Adrenal gland (tissue), 5 donors: ENCODE measurements at regions not wholly inside any gene's neighbourhood (a gene's known extent, or its start where the extent isn't known, plus 50 kb on each side); places are given as distances from the start of the nearest gene placed in this dataset.

Experiments used
- POLR2A ChIP-seq, 2 donors: fragments of 450-650 bp; IDR thresholded peaks; one replicate each; pipeline ENCODE4 v1.6.1; 2017; ENCODE audit warnings: antibody characterized with exemption in 2 of 2, mild to moderate bottlenecking in 2 of 2, moderate library complexity in 1 of 2
- TF ChIP-seq, protein P1 (sequence below), 6 experiments: fragments of 450-650 bp in 4 of 6; fragments of 200-600 bp in 2 of 6; sonication (generic) in 1 of 6; IDR thresholded peaks; 1 replicate in 5 of 6; 2 replicates in 1 of 6; pipeline versions ENCODE4 v1.5.1 to v1.8.0; 2016 to 2021; ENCODE audit warnings: antibody characterized with exemption in 6 of 6, mild to moderate bottlenecking in 2 of 6, moderate library complexity in 1 of 6
- donor health status: DM: no; HTN: no; CAD: no.

DNA sequence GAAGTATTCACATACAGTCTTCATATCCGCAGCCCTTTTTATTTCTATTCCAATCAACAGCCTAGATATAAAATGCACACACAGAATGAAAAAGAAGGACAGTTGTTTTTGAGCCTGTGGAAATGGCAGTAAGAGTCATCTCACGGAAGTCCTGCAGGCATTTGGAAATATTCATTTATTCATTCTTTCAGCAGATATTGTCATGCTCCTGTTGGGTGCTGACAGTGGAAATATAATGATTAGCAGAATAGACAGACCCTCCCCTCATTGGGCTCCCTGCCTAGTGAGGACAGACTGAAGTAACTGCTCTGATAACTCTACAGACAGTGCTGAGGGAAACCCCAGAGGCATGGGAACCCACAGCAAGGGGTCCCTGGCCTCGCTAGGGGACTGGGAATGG lies 392.3 kb downstream of the FOXO1 start:
- TF ChIP-seq, protein P1, sequence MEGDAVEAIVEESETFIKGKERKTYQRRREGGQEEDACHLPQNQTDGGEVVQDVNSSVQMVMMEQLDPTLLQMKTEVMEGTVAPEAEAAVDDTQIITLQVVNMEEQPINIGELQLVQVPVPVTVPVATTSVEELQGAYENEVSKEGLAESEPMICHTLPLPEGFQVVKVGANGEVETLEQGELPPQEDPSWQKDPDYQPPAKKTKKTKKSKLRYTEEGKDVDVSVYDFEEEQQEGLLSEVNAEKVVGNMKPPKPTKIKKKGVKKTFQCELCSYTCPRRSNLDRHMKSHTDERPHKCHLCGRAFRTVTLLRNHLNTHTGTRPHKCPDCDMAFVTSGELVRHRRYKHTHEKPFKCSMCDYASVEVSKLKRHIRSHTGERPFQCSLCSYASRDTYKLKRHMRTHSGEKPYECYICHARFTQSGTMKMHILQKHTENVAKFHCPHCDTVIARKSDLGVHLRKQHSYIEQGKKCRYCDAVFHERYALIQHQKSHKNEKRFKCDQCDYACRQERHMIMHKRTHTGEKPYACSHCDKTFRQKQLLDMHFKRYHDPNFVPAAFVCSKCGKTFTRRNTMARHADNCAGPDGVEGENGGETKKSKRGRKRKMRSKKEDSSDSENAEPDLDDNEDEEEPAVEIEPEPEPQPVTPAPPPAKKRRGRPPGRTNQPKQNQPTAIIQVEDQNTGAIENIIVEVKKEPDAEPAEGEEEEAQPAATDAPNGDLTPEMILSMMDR (IDR thresholded peaks at IDR 0.05) = no peak
- TF ChIP-seq POLR2A (IDR thresholded peaks at IDR 0.05) = no peak
